H1 (cell line): ENCODE measurements at regions not wholly inside any gene's neighbourhood (a gene's known extent, or its start where the extent isn't known, plus 50 kb on each side); places are given as distances from the start of the nearest gene placed in this dataset.

Experiments used
- CTCF ChIA-PET: fragments of 300-600 bp; sonication (Branson Sonifier 250); formaldehyde crosslinking; loops from one replicate; lab custom pipeline; 2021; ENCODE audit not compliant: partially characterized antibody; lab: Charles Lee
- POLR2A ChIA-PET: fragments of 300-600 bp; sonication (Branson Sonifier 250); formaldehyde crosslinking; loops from one replicate; lab custom pipeline; 2021; ENCODE audit warnings: inconsistent platforms; ENCODE audit not compliant: partially characterized antibody; lab: Charles Lee
- DNase-seq, 2 experiments: peaks; one replicate each; pipeline versions ENCODE4 v3.0.0 to v3.0.0-alpha.2; 2010 to 2022; ENCODE audit warnings: low spot score in 2 of 2, low read depth in 1 of 2, mixed read lengths in 1 of 2
- FAIRE-seq: peaks from 2 replicates; lab custom pipeline; 2011; peaks lifted over from hg19 to GRCh38; lab: Jason Lieb, UNC
- H2AFZ ChIP-seq: 2 replicates; pipeline ENCODE4 v1.8.1; 2012; ENCODE audit warnings: low read length, inconsistent platforms
- H2AK5ac ChIP-seq: 2 replicates; pipeline ENCODE4 v1.6.1; 2013; ENCODE audit warnings: low read depth, low read length
- H2BK120ac ChIP-seq: replicated peaks from 2 replicates; pipeline ENCODE3; 2013; ENCODE audit warnings: low read depth, low read length, inconsistent platforms
- H2BK12ac ChIP-seq: 2 replicates; pipeline ENCODE4 v1.6.1; 2013; ENCODE audit warnings: low read depth, low read length
- H2BK15ac ChIP-seq: 2 replicates; pipeline ENCODE4 v1.6.1; 2013; ENCODE audit warnings: low read length
- H2BK20ac ChIP-seq: 2 replicates; pipeline ENCODE4 v1.6.1; 2013; ENCODE audit warnings: low read length
- H2BK5ac ChIP-seq: 2 replicates; pipeline ENCODE4 v1.6.1; 2013; ENCODE audit warnings: low read depth, low read length
- H3K14ac ChIP-seq: 2 replicates; pipeline ENCODE4 v1.6.1; 2013; ENCODE audit warnings: inconsistent platforms; ENCODE audit not compliant: insufficient read length
- H3K18ac ChIP-seq: 2 replicates; pipeline ENCODE4 v1.6.1; 2013; ENCODE audit warnings: low read length; ENCODE audit errors: extremely low read depth
- H3K23ac ChIP-seq: 2 replicates; pipeline ENCODE4 v1.6.1; 2013; ENCODE audit warnings: inconsistent platforms; ENCODE audit not compliant: insufficient read length
- H3K23me2 ChIP-seq: 2 replicates; pipeline ENCODE4 v1.6.1; 2013; ENCODE audit warnings: low read depth, low read length
- H3K27ac ChIP-seq: 2 replicates; pipeline ENCODE4 v1.6.1; 2011; ENCODE audit warnings: low read depth, low read length, inconsistent platforms
- H3K27me3 ChIP-seq, 4 experiments: replicated peaks in 1 of 4; 1 replicate in 1 of 4; 2 replicates in 3 of 4; pipeline versions ENCODE4 v1.6.1 to v1.8.1; 2011 to 2013; ENCODE audit warnings: low read length in 3 of 4, mild to moderate bottlenecking in 3 of 4, inconsistent platforms in 2 of 4, mixed read lengths in 2 of 4, moderate library complexity in 1 of 4; ENCODE audit not compliant: control insufficient read depth in 3 of 4, insufficient read depth in 3 of 4; ENCODE audit errors: extremely low read depth in 1 of 4
- H3K36me3 ChIP-seq, 4 experiments: 2 replicates each; pipeline versions ENCODE4 v1.6.1 to v1.8.1; 2011 to 2013; ENCODE audit warnings: mild to moderate bottlenecking in 4 of 4, low read length in 3 of 4, moderate library complexity in 2 of 4, control low read depth in 1 of 4, inconsistent platforms in 1 of 4; ENCODE audit not compliant: insufficient read depth in 4 of 4, control insufficient read depth in 2 of 4
- H3K4ac ChIP-seq: replicated peaks from 2 replicates; pipeline ENCODE3; 2013; ENCODE audit warnings: low read length, low read depth, mixed read lengths, inconsistent platforms; ENCODE audit not compliant: insufficient read length
- H3K4me1 ChIP-seq, 4 experiments: replicated peaks in 1 of 4; 1 replicate in 1 of 4; 2 replicates in 3 of 4; pipeline versions ENCODE4 v1.6.1 to v1.8.1; 2011 to 2013; ENCODE audit warnings: low read length in 3 of 4, inconsistent platforms in 2 of 4, mixed read lengths in 1 of 4; ENCODE audit not compliant: insufficient read depth in 4 of 4, control insufficient read depth in 3 of 4
- H3K4me2 ChIP-seq, 2 experiments: 2 replicates each; pipeline versions ENCODE4 v1.6.1 to v1.8.1; 2011 to 2013; ENCODE audit warnings: low read depth in 2 of 2, low read length in 2 of 2, control low read depth in 1 of 2, inconsistent platforms in 1 of 2, mild to moderate bottlenecking in 1 of 2; ENCODE audit not compliant: insufficient read depth in 1 of 2
- H3K4me3 ChIP-seq, 4 experiments: fragments of 200-600, 300-600 bp in 1 of 4; sonication (generic), shearing (Covaris generic), sonication (Bioruptor Twin) in 1 of 4; 2 replicates each; pipeline versions ENCODE4 v1.5.1 to v1.8.1; 2011 to 2016; ENCODE audit warnings: low read length in 4 of 4, low read depth in 3 of 4, control low read depth in 2 of 4, inconsistent platforms in 2 of 4, mild to moderate bottlenecking in 2 of 4, mixed read lengths in 1 of 4, moderate library complexity in 1 of 4; ENCODE audit not compliant: insufficient read depth in 2 of 4; ENCODE audit errors: extremely low read depth in 1 of 4
- H3K56ac ChIP-seq: replicated peaks from 2 replicates; pipeline ENCODE3; 2013; ENCODE audit warnings: low read depth, mild to moderate bottlenecking, mixed read lengths, low read length, inconsistent platforms; ENCODE audit not compliant: insufficient read length
- H3K79me1 ChIP-seq: 2 replicates; pipeline ENCODE4 v1.6.1; 2013; ENCODE audit warnings: low read depth, low read length, control low read depth
- H3K79me2 ChIP-seq, 2 experiments: 2 replicates each; pipeline versions ENCODE4 v1.6.1 to v1.8.1; 2012 to 2013; ENCODE audit warnings: low read length in 2 of 2, mild to moderate bottlenecking in 2 of 2, inconsistent platforms in 1 of 2; ENCODE audit not compliant: insufficient read depth in 2 of 2, control insufficient read depth in 1 of 2
- H3K9ac ChIP-seq, 4 experiments: replicated peaks in 1 of 4; 1 replicate in 1 of 4; 2 replicates in 3 of 4; pipeline versions ENCODE4 v1.6.1 to v1.8.1; 2011 to 2013; ENCODE audit warnings: low read depth in 3 of 4, low read length in 3 of 4, control low read depth in 2 of 4, mild to moderate bottlenecking in 2 of 4, moderate library complexity in 2 of 4, inconsistent platforms in 1 of 4; ENCODE audit errors: extremely low read depth in 1 of 4
- H3K9me3 ChIP-seq, 2 experiments: 2 replicates each; pipeline versions ENCODE4 v1.6.1 to v1.8.1; 2012 to 2013; ENCODE audit warnings: mild to moderate bottlenecking in 2 of 2, moderate library complexity in 2 of 2, control low read depth in 1 of 2, inconsistent platforms in 1 of 2, low read depth in 1 of 2, low read length in 1 of 2, mixed read lengths in 1 of 2; ENCODE audit not compliant: insufficient read depth in 2 of 2
- H4K20me1 ChIP-seq, 2 experiments: replicated peaks in 1 of 2; 2 replicates each; pipeline versions ENCODE3 to v1.8.1; 2011 to 2013; ENCODE audit warnings: inconsistent platforms in 2 of 2, low read length in 2 of 2, mild to moderate bottlenecking in 1 of 2; ENCODE audit not compliant: insufficient read depth in 2 of 2, control insufficient read depth in 1 of 2
- H4K5ac ChIP-seq: 2 replicates; pipeline ENCODE4 v1.6.1; 2013; ENCODE audit warnings: low read length, low read depth, mixed read lengths, inconsistent platforms; ENCODE audit not compliant: insufficient read length
- H4K8ac ChIP-seq: 2 replicates; pipeline ENCODE4 v1.8.0; 2013; ENCODE audit warnings: mild to moderate bottlenecking, moderate library complexity, low read length, inconsistent platforms; ENCODE audit not compliant: insufficient read depth; ENCODE audit errors: extremely low read depth
- H4K91ac ChIP-seq: replicated peaks from 2 replicates; pipeline ENCODE3; 2013; ENCODE audit warnings: low read length, mixed read lengths, inconsistent platforms; ENCODE audit not compliant: insufficient read length
- CTCF ChIP-seq, 3 experiments: IDR thresholded peaks; 1 replicate in 2 of 3; 2 replicates in 1 of 3; pipeline versions ENCODE4 v1.5.1 to v1.6.1; 2011; ENCODE audit warnings: low read length in 3 of 3, mild to moderate bottlenecking in 3 of 3, inconsistent platforms in 2 of 3, low read depth in 1 of 3, moderate library complexity in 1 of 3; ENCODE audit not compliant: insufficient read depth in 1 of 3; ENCODE audit errors: control extremely low read depth in 1 of 3
- RAD21 ChIP-seq, 2 experiments: IDR thresholded peaks in 1 of 2; conservative IDR thresholded peaks in 1 of 2; 2 replicates each; pipeline ENCODE4 v1.6.1; 2011; ENCODE audit warnings: low read depth in 2 of 2, low read length in 2 of 2, improper control_type of control experiment in 1 of 2, inconsistent platforms in 1 of 2, mild to moderate bottlenecking in 1 of 2, moderate library complexity in 1 of 2
- SIRT6 ChIP-seq: IDR thresholded peaks from one replicate; pipeline ENCODE4 v1.7.1; 2012; ENCODE audit warnings: low read length, inconsistent platforms
- WGBS, 2 experiments: shearing (Covaris generic) in 1 of 2; methylation state at CpG; one replicate each; pipeline versions ENCODE4 v1.1.6 to v1.1.7; 2013 to 2015; ENCODE audit warnings: low lambda C conversion rate in 2 of 2, mixed read lengths in 2 of 2, inconsistent platforms in 1 of 2, low coverage in 1 of 2, missing lambda C conversion rate in 1 of 2; ENCODE audit not compliant: insufficient replicate concordance in 2 of 2, insufficient coverage in 1 of 2, insufficient read length in 1 of 2; ENCODE audit errors: extremely low coverage in 1 of 2, missing lambda C conversion rate in 1 of 2; 5-methylcytosine and 5-hydroxymethylcytosine counted together

- no peak overlapping the region for H3K14ac ChIP-seq
- POLR2A ChIA-PET = no interaction called here
- no peak overlapping the region for H2BK120ac ChIP-seq
- no peaks in the 10 kb centered on the region for H3K27me3 ChIP-seq
- no peak overlapping the region for H2BK20ac ChIP-seq
- DNase-seq (no peak), FAIRE-seq (no peak)
- H3K36me3 ChIP-seq = no peaks in the 10 kb centered on the region
- H3K9ac ChIP-seq = no peak overlapping the region
- H2BK15ac ChIP-seq = no peak overlapping the region
- no peak overlapping the region for H2AFZ ChIP-seq
- CTCF ChIA-PET = interaction anchor here (0.7 kb wide), 1 partner anchor 585 kb away, joined by 3 read pairs; no protein-coding TSS in a partner anchor
- no peak overlapping the region for H3K23ac ChIP-seq
- H3K4ac ChIP-seq = no peak overlapping the region
- no peak overlapping the region for H2AK5ac ChIP-seq
- peak; percentile 21 to 37; a peak in 3 of 4 replicates for TF ChIP-seq RAD21 (IDR thresholded peaks at IDR 0.05 in 1 of 2, conservative IDR thresholded peaks at IDR 0.05 in 1 of 2; ENCODE audit: low read depth in 2 of 2, low read length in 2 of 2)
- TF ChIP-seq CTCF (IDR thresholded peaks at IDR 0.05; ENCODE audit: control extremely low read depth in 1 of 3, insufficient read depth in 1 of 3, low read depth in 1 of 3, low read length in 3 of 3) = peak in 2 of 3 experiments; percentile 11 to 17; a peak in 2 of 4 replicates
- TF ChIP-seq SIRT6 = no peak
- no peaks in the 10 kb centered on the region for H3K9me3 ChIP-seq
- no peaks in the 10 kb centered on the region for H3K23me2 ChIP-seq
- H3K4me2 ChIP-seq = no peak overlapping the region
- H3K79me1 ChIP-seq = no peaks in the 10 kb centered on the region
- H3K4me1 ChIP-seq = no peaks in the 10 kb centered on the region
- H3K27ac ChIP-seq = no peak overlapping the region
- no peak overlapping the region for H3K18ac ChIP-seq
- WGBS, 2 experiments = 85% methylated on average over 3 of the region's 3 CpGs; no CpG with 5 or more reads in 1 of the 2 experiments
- H3K4me3 ChIP-seq = no peak overlapping the region
- H4K91ac ChIP-seq = no peak overlapping the region
- H4K20me1 ChIP-seq = no peaks in the 10 kb centered on the region
- H2BK5ac ChIP-seq = no peak overlapping the region
- no peaks in the 10 kb centered on the region for H3K79me2 ChIP-seq
- no peak overlapping the region for H2BK12ac ChIP-seq
- H3K56ac ChIP-seq = no peak overlapping the region
- no peak overlapping the region for H4K5ac ChIP-seq
- no peak overlapping the region for H4K8ac ChIP-seq
Measured at GRCh38 chr12:41681898-41682297, 462.8 kb downstream of the GXYLT1 start.
